ENCODE measurements at regions not wholly inside any gene's neighbourhood (a gene's known extent, or its start where the extent isn't known, plus 50 kb on each side); places are given as distances from the start of the nearest gene placed in this dataset.

GRCh38 chr3:25235031-25235430, 193.0 kb upstream of the RARB start:
- H2AFZ ChIP-seq (ENCODE audit: low read depth, low read length): no peak overlapping the region
- H3K9me3 ChIP-seq (replicated peaks; ENCODE audit: control insufficient read depth, insufficient read depth, low read length): no peaks in the 10 kb centered on the region
- no peak for DNase-seq (ENCODE audit: low read depth, low spot score)
- POLR2A ChIA-PET: no interaction called here
- no peaks in the 10 kb centered on the region for H3K36me3 ChIP-seq (ENCODE audit: control insufficient read depth in 2 of 2, extremely low read depth in 1 of 2, insufficient read depth in 2 of 2, low read length in 2 of 2)
- H3K27me3 ChIP-seq (ENCODE audit: control insufficient read depth in 2 of 2, insufficient read depth in 2 of 2, low read length in 2 of 2): no peaks in the 10 kb centered on the region
- no peak overlapping the region for H3K4me3 ChIP-seq (replicated peaks in 1 of 3; ENCODE audit: insufficient read depth in 1 of 3, low read depth in 1 of 3, low read length in 3 of 3)
- H4K20me1 ChIP-seq (replicated peaks; ENCODE audit: control insufficient read depth, extremely low read depth, insufficient read depth, low read length): no peaks in the 10 kb centered on the region
- dilution Hi-C loops (cut with MboI; ENCODE audit: extremely low pct_ligation_motif_present, low sequenced_read_pairs): no loop called here
- H3K27ac ChIP-seq (ENCODE audit: insufficient read depth, low read depth, low read length): no peak overlapping the region
- no peak overlapping the region for H3K4me2 ChIP-seq (ENCODE audit: insufficient read depth, low read length)
- CTCF ChIA-PET: interaction anchor here (1.0 kb wide), 1 partner anchor 359 kb away, joined by 3 read pairs; no protein-coding TSS in a partner anchor
- no peak overlapping the region for H3K9ac ChIP-seq (replicated peaks; ENCODE audit: extremely low read depth, insufficient read depth, low read length)
- intact Hi-C loops (cut with micrococcal nuclease): no loop called here
- no peaks in the 10 kb centered on the region for H3K9me1 ChIP-seq (replicated peaks; ENCODE audit: control insufficient read depth, extremely low read depth, insufficient read depth, low read length)
- TF ChIP-seq EZH2 (IDR thresholded peaks at IDR 0.05; ENCODE audit: borderline replicate concordance, low read depth, low read length, severe bottlenecking) (no peak), GATA2 (IDR thresholded peaks at IDR 0.05; ENCODE audit: insufficient read depth, insufficient read length, low read depth, low read length) (no peak), POLR2AphosphoS5 (IDR thresholded peaks at IDR 0.05; ENCODE audit: insufficient read depth, low read depth, low read length) (no peak), MYC (IDR thresholded peaks at IDR 0.05; ENCODE audit: low read depth, low read length) (no peak), POLR2A (IDR thresholded peaks at IDR 0.05; ENCODE audit: low read depth, low read length) (no peak), CTCF (IDR thresholded peaks at IDR 0.05; ENCODE audit: extremely low read depth in 1 of 2, insufficient read depth in 1 of 2, low read depth in 1 of 2, low read length in 2 of 2) (no peak), FOS (IDR thresholded peaks at IDR 0.05; ENCODE audit: borderline replicate concordance, insufficient read depth, low read length) (no peak), MAX (IDR thresholded peaks at IDR 0.05; ENCODE audit: insufficient read depth, insufficient read length) (no peak)
- no peaks in the 10 kb centered on the region for H3K79me2 ChIP-seq (ENCODE audit: control insufficient read depth, insufficient read depth, low read length)
- H3K4me1 ChIP-seq (ENCODE audit: control insufficient read depth, extremely low read depth, insufficient read depth, low read length): no peaks in the 10 kb centered on the region
- no peak for FAIRE-seq
- BruUV-seq (replicated peaks): no TSS peak

All from endothelial cell of umbilical vein (primary cell).